ENCODE measurements at regions not wholly inside any gene's neighbourhood (a gene's known extent, or its start where the extent isn't known, plus 50 kb on each side); places are given as distances from the start of the nearest gene placed in this dataset.
"Not testable (repeated sequence)": the region's sequence is repeated elsewhere in the genome, so short reads cannot be mapped to it uniquely, and the experiment has no call there.

- intact Hi-C loops (cut with DNase I); DNase-seq: not testable (repeated sequence)
These were observed 53.4 kb downstream of the AHSP start for GRCh38 chr16:31581065-31581464.

DNA sequence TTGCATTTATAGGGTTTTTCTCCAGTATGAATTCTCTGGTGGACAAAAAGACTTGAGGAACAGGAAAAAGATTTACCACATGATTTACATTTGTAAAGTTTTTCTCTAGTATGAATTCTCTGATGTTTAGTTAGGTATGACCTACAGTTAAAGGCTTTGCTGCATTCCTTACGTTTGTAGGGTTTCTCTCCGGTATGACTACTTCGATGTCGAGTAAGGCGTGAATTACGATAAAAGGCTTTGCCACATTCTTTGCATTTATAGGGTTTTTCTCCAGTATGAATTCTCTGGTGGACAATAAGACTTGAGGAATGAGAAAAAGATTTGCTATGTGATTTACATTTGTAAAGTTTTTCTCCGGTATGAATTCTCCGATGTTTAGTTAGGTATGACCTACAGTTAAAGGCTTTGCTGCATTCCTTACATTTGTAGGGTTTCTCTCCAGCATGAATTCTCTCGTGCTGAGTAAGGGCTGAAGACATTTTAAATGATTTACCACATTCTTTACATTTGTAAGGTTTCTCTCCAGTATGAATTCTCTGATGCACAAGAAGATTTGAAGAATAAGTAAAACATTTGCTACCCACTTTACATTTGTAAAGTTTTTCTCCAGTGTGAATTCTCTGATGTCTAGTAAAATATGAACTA, 74.2 kb downstream of the AHSP start:
- intact Hi-C loops (cut with DNase I); DNase-seq: not testable (repeated sequence)

GRCh38 chr16:31618130-31618529, 90.4 kb downstream of the AHSP start:
- DNase-seq = no peak
- intact Hi-C loops (cut with DNase I) = no loop called here

DNA sequence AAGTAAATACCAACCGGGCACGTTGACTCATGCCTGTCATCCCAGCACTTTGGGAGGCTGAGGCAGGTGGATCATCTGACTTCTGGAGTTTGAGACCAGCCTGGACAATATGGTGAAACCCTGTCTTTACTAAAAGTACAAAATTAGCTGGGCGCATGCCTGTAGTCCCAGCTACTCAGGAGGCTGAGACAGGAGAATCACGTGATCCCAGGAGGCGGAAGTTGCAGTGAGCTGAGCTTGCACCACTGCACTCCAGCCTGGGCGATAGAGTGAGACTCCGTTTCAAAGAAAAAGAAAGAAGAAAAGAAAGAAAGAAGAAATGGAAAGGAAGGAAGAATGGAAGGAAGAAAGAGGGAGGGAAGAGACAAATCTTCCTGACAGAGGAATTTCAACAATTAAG, 108.7 kb downstream of the AHSP start:
- intact Hi-C loops (cut with DNase I) = no loop called here

GRCh38 chr16:31641279-31641678, 113.6 kb downstream of the AHSP start:
- intact Hi-C loops (cut with DNase I) = no loop called here
- DNase-seq = no peak

More for the DNA sequence above, 108.7 kb downstream of the AHSP start:
- DNase-seq = no peak

- DNase-seq; intact Hi-C loops (cut with DNase I): not testable (repeated sequence)
These were observed 128.0 kb downstream of the AHSP start for GRCh38 chr16:31655674-31656073.

GRCh38 chr16:31664683-31665482, 137.2 kb downstream of the AHSP start:
- intact Hi-C loops (cut with DNase I) = no loop called here
- DNase-seq = no peak

DNA sequence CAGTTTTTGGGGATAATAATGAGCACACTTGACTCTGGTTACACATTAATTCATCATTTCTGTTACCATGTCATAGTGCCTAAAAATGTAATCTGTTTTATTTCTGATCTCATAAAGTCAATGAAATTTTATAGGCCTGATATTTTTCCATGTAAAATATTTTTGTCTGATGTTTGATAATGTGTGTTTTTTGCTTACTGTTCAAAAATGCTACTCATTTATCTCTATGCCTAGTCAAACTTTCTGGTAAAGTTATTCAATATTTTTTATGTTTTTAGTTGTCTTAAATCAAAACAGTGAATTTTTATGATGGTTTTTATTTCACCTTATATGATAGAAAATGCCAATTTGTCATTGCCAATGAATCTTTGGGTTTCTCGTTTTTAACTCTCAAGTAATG, 147.0 kb downstream of the AHSP start:
- no peak for DNase-seq

GRCh38 chr16:31676731-31677130, 149.0 kb downstream of the AHSP start:
- no peak for DNase-seq
- intact Hi-C loops (cut with DNase I) = no loop called here

More for the DNA sequence above, 147.0 kb downstream of the AHSP start:
- intact Hi-C loops (cut with DNase I) = no loop called here

GRCh38 chr16:31678649-31679325, 151.1 kb downstream of the AHSP start:
- DNase-seq = no peak
- intact Hi-C loops (cut with DNase I) = no loop called here

GRCh38 chr16:31689331-31689730, 161.6 kb downstream of the AHSP start:
- DNase-seq; intact Hi-C loops (cut with DNase I): not testable (repeated sequence)

GRCh38 chr16:31692338-31692737, 164.6 kb downstream of the AHSP start:
- DNase-seq; intact Hi-C loops (cut with DNase I): not testable (repeated sequence)

DNA sequence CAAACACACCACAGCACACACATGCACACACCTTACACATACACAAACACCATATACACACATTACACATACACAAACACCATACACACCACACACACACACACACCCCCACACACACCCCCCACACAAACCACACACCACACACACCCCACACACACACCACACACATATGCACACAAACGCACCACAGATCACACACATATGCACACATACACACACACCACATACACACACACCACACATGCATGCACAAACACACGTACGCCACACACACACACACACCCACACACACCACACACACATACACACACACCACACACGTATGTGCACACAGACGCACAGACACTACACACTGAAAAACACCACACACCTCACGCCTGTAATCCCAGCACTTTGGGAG, 166.0 kb downstream of the AHSP start:
- DNase-seq = no peak
- intact Hi-C loops (cut with DNase I) = no loop called here

- DNase-seq = no peak
- intact Hi-C loops (cut with DNase I) = no loop called here
These were observed 166.8 kb downstream of the AHSP start for GRCh38 chr16:31694461-31694860.

GRCh38 chr16:31695667-31696066, 168.0 kb downstream of the AHSP start:
- intact Hi-C loops (cut with DNase I) = no loop called here
- DNase-seq = no peak

DNA sequence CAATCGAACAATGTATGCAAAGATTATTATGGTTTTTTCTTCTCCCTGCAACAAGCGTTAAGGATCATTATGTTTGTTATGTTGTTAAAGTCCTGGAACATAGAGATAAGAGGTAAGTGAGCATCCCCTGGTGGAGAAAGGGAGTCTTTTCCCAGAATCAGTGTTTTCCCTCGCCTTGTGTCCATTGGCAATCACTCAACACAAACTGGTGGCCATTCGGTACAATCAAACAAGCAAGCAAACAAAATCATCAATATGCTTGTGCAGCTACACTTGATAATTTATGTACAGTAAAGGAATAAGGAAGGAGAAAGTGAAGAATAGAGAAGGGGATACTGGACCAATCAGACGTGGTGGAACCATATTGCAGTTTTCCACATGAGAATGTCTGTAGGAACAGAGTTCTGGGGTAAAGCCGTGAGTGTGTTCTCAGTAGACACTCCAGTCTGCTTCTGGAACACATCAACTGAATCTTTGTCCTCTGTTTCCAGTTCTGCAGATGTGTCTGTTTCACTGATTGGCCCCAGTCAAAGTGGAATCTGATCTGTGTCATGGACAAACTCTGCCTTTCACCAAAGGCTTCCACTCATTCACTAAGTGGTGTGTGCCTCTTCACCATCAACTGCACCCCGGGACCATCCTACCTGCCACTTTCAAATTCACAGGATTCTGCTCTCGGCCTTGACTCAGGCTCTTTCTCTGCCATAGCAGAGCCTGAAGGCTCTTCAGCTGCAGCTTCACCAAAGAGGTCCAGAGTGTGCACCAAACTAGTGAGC, 169.5 kb downstream of the AHSP start:
- intact Hi-C loops (cut with DNase I) = no loop called here
- DNase-seq = no peak

DNA sequence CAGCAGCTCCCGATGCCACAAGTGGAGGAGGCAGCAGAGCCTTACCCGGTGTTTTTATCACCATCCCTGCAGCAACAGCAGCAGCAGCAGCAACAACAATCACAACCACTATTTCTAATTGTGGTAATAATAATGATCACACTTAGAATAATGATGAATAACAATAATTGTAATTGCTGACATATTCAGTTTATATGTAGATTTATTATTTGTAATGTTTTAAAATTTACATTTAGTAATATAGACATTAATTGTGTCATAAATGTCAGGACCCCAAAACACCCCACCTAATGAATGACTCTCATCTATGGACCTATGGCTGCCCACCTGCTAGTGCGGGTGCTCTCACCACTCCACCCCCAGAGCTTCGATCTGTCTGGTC, 170.0 kb downstream of the AHSP start:
- intact Hi-C loops (cut with DNase I) = no loop called here

DNA sequence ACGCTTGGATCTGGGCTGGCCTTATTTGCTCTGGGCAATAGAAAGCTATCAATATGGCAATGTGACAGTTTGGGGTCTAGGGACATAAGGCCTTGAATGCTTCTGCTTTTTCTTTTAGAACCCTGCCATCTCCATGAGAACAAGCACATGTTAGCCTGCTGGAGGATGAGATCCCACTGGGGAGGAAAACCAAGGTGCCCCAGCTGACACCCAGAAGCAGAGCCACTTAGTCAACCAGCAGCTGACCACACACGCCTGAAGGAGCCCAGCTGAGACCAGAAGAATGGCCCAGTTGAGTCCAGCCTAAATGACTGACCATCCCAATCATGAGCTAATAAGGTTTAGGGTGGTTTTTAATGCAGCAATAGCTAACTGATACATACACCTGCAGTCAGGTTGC, 171.2 kb downstream of the AHSP start:
- intact Hi-C loops (cut with DNase I) = no loop called here
- DNase-seq = no peak

More for the DNA sequence above, 170.0 kb downstream of the AHSP start:
- DNase-seq = no peak

DNA sequence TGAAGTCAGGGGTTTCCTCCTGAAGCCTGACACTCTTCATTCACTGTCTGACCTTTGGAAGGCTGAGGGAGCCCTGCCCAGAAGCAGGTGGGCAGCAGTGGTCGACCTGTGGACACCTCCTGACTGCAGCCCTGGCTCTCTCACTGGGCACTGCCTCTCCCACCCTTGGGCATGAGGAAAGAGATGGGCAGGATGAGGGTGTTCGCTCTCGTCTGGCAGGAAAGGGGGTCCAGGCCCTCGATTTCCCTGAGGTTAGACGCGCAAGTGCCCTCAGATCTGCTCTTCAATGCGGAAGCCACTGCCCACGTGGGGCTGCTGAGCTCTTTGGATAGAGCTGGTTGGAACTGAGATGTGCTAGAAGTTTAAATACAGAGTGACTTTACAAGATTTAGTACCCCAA, 171.9 kb downstream of the AHSP start:
- intact Hi-C loops (cut with DNase I) = no loop called here
- no peak for DNase-seq

GRCh38 chr16:31700200-31700529, 172.5 kb downstream of the AHSP start:
- intact Hi-C loops (cut with DNase I) = no loop called here

More at GRCh38 chr16:31700200-31700529, 172.5 kb downstream of the AHSP start:
- DNase-seq = peak in 2 of 42 donors; percentile 90 to 97

Measured in head of caudate nucleus (tissue), 42 donors.